ENCODE measurements at regions not wholly inside any gene's neighbourhood (a gene's known extent, or its start where the extent isn't known, plus 50 kb on each side); places are given as distances from the start of the nearest gene placed in this dataset.

GRCh38 chr6:138657065-138657425 is 116.5 kb upstream of the CCDC28A start:
- H3K9me3 ChIP-seq (ENCODE audit: control insufficient read depth, low read depth, low read length): no peaks in the 10 kb centered on the region
- no peaks in the 10 kb centered on the region for H3K27me3 ChIP-seq (ENCODE audit: insufficient read depth, low read length)
- H3K18ac ChIP-seq (ENCODE audit: insufficient read length, low read depth, low read length): no peak overlapping the region
- no peaks in the 10 kb centered on the region for H4K20me1 ChIP-seq (ENCODE audit: control insufficient read depth, insufficient read depth, insufficient read length)
- Mint-ChIP-seq H3K4me1 (peaks cover 20 to 23% of the 10 kb centered on the region in 2 experiments), H3K27me3 (ENCODE audit: low read depth) (no peaks in the 10 kb centered on the region), H3K4me3 (no peak overlapping the region), H3K9me3 (no peaks in the 10 kb centered on the region), H3K27ac (no peak overlapping the region), H3K36me3 (ENCODE audit: insufficient read depth in 1 of 3, low read depth in 3 of 3) (no peaks in the 10 kb centered on the region)
- no peak overlapping the region for H2BK12ac ChIP-seq (ENCODE audit: insufficient read length, low read depth, low read length)
- no peak overlapping the region for H2BK120ac ChIP-seq (ENCODE audit: low read depth, low read length, poor library complexity, severe bottlenecking)
- no peaks in the 10 kb centered on the region; the same call in 1 of the 2 replicates for H3K79me2 ChIP-seq (ENCODE audit: insufficient read depth, low read length)
- no peak overlapping the region for H2AFZ ChIP-seq (ENCODE audit: low read length)
- no peaks in the 10 kb centered on the region for H3K23me2 ChIP-seq (ENCODE audit: insufficient read length, low read depth, low read length, poor library complexity, severe bottlenecking)
- H2BK5ac ChIP-seq (ENCODE audit: insufficient read length, low read length): no peak overlapping the region
- DNase-seq: no peak
- H4K8ac ChIP-seq (replicated peaks; ENCODE audit: insufficient read length, low read depth, low read length): no peak overlapping the region
- no peak overlapping the region for H3K14ac ChIP-seq (ENCODE audit: insufficient read depth, low read length)
- no peak for TF ChIP-seq CTCF (conservative IDR thresholded peaks at IDR 0.05)
- H2BK20ac ChIP-seq (ENCODE audit: low read depth, low read length, poor library complexity, severe bottlenecking): no peak overlapping the region
- H4K5ac ChIP-seq (ENCODE audit: insufficient read length, low read depth, low read length): no peak overlapping the region
- no peak overlapping the region for H3K56ac ChIP-seq (ENCODE audit: insufficient read length, low read depth, low read length)
- no peak overlapping the region for H3K9ac ChIP-seq (ENCODE audit: extremely low read depth, insufficient read length, low read length)
- H3K79me1 ChIP-seq (ENCODE audit: insufficient read depth, low read depth, low read length, poor library complexity, severe bottlenecking): peaks cover 5% of the 10 kb centered on the region
- H3K4me2 ChIP-seq (ENCODE audit: insufficient read depth, insufficient read length, low read length): no peak overlapping the region
- no peak overlapping the region for H3K23ac ChIP-seq (ENCODE audit: insufficient read length, low read depth, low read length)
- H3K27ac ChIP-seq (ENCODE audit: insufficient read length, low read depth, low read length): no peak overlapping the region
- H4K91ac ChIP-seq (ENCODE audit: insufficient read length, low read depth, low read length): no peak overlapping the region
- no peak overlapping the region for H2AK5ac ChIP-seq (ENCODE audit: insufficient read length, low read length)
- H3K4me1 ChIP-seq (ENCODE audit: insufficient read depth, low read length): no peaks in the 10 kb centered on the region
- H2BK15ac ChIP-seq (ENCODE audit: low read depth, low read length): no peak overlapping the region
- no peak overlapping the region for H3K4ac ChIP-seq (ENCODE audit: low read depth, low read length)
- H3T11ph ChIP-seq (ENCODE audit: low read length): no peak overlapping the region
- WGBS (ENCODE audit: extremely low coverage, insufficient read length, low lambda C conversion rate): no CpG with 5 or more reads among the region's 2 CpGs
